Lower leg skin (tissue), 4 donors: ENCODE measurements at regions not wholly inside any gene's neighbourhood (a gene's known extent, or its start where the extent isn't known, plus 50 kb on each side); places are given as distances from the start of the nearest gene placed in this dataset.

ENCODE experiments used
- DNase-seq, 2 donors: peaks; one replicate each; pipeline ENCODE4 v3.0.0-alpha.2; 2019; ENCODE audit warnings: low spot score in 2 of 2
- H3K4me3 ChIP-seq: fragments of 200-600 bp; sonication (generic); 2 replicates; pipeline ENCODE4 v1.5.1; 2017; ENCODE audit warnings: mild to moderate bottlenecking, low read depth; ENCODE audit not compliant: poor library complexity, severe bottlenecking
- CTCF ChIP-seq, 3 donors: fragments of 450-650 bp; IDR thresholded peaks; one replicate each; pipeline ENCODE4 v1.5.1; 2016; ENCODE audit warnings: antibody characterized with exemption in 3 of 3, mild to moderate bottlenecking in 3 of 3, moderate library complexity in 2 of 3
- POLR2A ChIP-seq, 2 donors: fragments of 450-650 bp; IDR thresholded peaks; one replicate each; pipeline ENCODE4 v1.6.1; 2016 to 2017; ENCODE audit warnings: antibody characterized with exemption in 2 of 2, mild to moderate bottlenecking in 1 of 2, moderate library complexity in 1 of 2
- WGBS, 2 donors: methylation state at CpG; one replicate each; pipeline ENCODE4 v1.1.5; 2018; 5-methylcytosine and 5-hydroxymethylcytosine counted together
- intact Hi-C: fragments of 100-400 bp; cut with DNase I; formaldehyde crosslinking; loops from one replicate; pipeline ENCODE4 v1.15.0; 2023; ENCODE audit warnings: low total_unique reads

GRCh38 chr9:84412654-84413053, 72.1 kb upstream of the SLC28A3 start:
- WGBS, 2 donors, result 91 to 94% methylated on average over 4 of the region's 4 CpGs
- intact Hi-C loops, result no loop called here
- no peak for DNase-seq
- TF ChIP-seq POLR2A (IDR thresholded peaks at IDR 0.05), result no peak
- no peak overlapping the region for H3K4me3 ChIP-seq

DNA sequence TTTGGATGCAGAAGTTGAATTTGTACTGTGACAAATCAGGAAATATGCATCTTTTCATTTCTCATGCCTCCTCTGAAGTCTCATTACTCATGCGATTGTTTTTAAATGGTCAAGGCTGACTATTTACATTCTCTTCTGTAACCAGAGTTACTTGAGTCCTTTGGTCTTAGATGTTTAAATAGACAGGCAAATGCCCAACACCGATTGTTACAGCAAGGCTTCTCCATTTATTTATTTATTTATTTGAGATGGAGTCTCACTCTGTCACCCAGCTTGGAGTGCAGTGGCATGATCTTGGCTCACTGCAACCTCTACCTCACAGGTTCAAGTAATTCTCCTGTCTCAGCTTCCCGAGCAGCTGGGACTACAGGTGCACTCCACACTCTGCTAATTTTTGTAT, 72.7 kb upstream of the SLC28A3 start:
- TF ChIP-seq CTCF (IDR thresholded peaks at IDR 0.05) (no peak), POLR2A (IDR thresholded peaks at IDR 0.05) (no peak)
- 90 to 92% methylated on average over 3 of the region's 3 CpGs for WGBS, 2 donors
- DNase-seq, result no peak
- no peak overlapping the region for H3K4me3 ChIP-seq
- intact Hi-C loops, result no loop called here

DNA sequence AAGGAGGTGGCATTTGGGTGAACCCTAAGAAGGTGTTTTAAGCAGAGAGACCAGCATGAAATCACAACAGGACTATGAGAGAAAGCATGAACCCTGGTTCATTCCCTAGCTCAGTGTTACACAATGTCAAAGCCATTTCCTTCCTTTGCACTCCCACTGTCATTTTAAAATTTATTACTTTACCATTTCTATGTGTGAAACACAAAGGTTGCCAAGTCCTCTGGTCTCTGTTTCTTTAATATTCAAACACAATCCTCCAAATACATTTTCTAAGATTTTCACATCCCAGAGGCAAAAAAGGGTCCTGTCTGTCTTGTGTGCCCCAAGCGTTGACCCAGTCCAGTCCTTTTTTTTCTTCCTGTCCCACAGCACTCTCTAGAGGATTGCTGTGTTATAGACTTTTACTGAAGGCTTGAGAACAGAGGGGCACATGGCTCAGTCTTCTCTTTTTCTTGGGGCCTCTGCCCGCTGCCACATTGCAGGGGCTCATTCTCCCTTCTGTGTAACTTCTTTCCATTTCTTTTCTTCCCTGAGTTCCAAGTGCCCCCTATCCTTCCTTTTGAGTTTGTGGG, 78.6 kb upstream of the SLC28A3 start:
- no peak overlapping the region for H3K4me3 ChIP-seq
- intact Hi-C loops, result no loop called here
- no peak for TF ChIP-seq CTCF (IDR thresholded peaks at IDR 0.05)
- no peak for DNase-seq
- WGBS, 2 donors, result 54% methylated on average over 2 of the region's 2 CpGs

DNA sequence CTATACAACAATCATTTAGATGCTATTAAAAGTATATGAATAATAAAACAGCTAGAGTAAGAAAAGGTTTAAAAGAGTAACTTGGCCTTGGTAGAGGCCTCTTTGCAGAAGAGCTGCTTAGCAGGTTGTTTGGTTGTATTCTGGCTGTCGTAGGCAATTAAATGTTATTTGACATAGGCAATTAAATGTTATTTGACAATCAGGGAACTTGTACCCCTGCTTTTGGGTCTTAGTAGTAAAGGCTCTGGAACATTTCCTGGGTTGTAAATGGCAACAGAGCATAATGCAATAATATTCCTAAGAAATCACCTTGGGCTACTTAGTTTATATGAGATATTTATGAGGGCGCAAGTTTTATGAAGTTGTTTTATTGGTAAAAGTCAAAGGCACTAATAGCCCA, 84.4 kb upstream of the SLC28A3 start:
- TF ChIP-seq CTCF (IDR thresholded peaks at IDR 0.05) (no peak), POLR2A (IDR thresholded peaks at IDR 0.05) (no peak)
- intact Hi-C loops, result no loop called here
- no peak overlapping the region for H3K4me3 ChIP-seq
- no peak for DNase-seq
- WGBS, 2 donors, result 72 to 75% methylated on average over 2 of the region's 2 CpGs

GRCh38 chr9:84432746-84433145, 92.2 kb upstream of the SLC28A3 start:
- TF ChIP-seq CTCF (IDR thresholded peaks at IDR 0.05), result no peak
- TF ChIP-seq POLR2A (IDR thresholded peaks at IDR 0.05), result no peak
- WGBS, 2 donors, result 81 to 96% methylated on average over 1 of the region's 1 CpG

GRCh38 chr9:84435902-84436301, 95.3 kb upstream of the SLC28A3 start:
- DNase-seq, result no peak
- 68 to 73% methylated on average over 6 of the region's 6 CpGs for WGBS, 2 donors
- no peak for TF ChIP-seq POLR2A (IDR thresholded peaks at IDR 0.05)
- no peak for TF ChIP-seq CTCF (IDR thresholded peaks at IDR 0.05)
- intact Hi-C loops, result no loop called here
- H3K4me3 ChIP-seq, result no peak overlapping the region

More at GRCh38 chr9:84432746-84433145, 92.2 kb upstream of the SLC28A3 start:
- intact Hi-C loops, result no loop called here
- no peak for DNase-seq
- H3K4me3 ChIP-seq, result no peak overlapping the region
